Fibroblast of skin of right quadriceps (primary cell): ENCODE measurements at regions not wholly inside any gene's neighbourhood (a gene's known extent, or its start where the extent isn't known, plus 50 kb on each side); places are given as distances from the start of the nearest gene placed in this dataset.
A peak's percentile ranks its signal among the peaks of the same experiment; 100 is the strongest.

Source experiments
- DNase-seq: peaks from one replicate; pipeline ENCODE4 v3.0.0-alpha.2; 2013

GRCh38 chr20:52768694-52769093 lies 203.5 kb upstream of the TSHZ2 start:
- DNase-seq: no peak

DNA sequence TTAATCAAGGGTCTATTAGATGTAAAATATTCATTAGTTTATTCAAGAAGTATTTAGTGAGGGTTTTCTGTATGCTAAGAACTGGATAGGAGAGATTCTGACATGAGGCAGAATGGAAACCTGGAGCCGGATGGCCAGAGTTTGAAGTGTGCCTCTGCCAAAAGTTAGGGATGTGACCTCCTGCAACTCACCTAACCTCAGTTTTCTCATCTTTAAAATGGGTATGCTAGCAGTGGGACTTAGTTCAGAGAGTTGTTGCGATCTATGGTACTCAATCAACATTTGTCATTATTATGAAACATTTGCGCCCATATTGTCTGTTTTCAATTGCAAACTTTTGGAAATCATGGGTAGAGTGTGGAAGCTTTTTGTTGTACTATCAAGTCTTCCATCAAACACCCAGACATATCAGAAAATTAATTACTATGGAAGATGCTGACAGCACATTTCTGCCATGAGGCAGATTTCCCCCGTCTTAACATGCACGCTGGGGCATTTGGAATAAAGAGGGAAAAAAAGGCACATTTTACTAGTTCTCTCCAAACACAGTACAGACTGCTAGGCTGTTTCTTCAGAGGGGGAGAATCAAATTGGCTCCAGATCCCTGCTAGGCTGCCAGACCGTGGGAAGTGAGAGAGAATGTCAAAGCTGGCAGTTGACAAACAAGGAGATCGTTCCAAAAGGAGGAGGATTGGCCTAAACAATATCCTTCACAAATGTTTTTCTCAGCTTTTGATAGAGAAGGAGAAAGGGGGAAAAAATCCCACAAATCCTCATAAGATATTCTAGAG lies 205.3 kb upstream of the TSHZ2 start:
- DNase-seq: no peak

DNA sequence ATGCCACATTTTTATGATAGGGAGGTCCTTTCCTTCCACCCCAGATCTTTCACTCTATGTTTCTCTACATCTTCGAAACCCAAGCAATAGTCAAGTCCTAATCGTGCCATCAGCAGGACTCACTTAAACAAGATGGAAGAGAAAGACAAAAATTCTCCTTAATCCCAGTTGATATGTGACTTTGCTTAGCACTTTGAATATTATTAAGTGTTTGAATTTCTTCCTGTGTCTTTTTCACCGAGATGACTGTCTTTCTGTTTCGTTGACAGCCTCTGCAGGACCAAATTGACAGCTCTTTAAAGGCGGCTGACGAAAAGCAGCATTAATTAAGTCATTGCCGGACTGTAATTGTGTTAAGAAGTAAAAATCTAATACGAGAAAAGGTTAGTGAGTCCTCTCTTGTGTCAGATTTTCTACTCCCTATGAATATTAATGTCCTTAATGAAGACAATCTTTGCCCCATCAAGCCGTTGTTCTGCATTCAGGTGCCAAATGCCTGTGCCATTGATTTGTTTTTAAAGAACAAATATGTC lies 208.8 kb upstream of the TSHZ2 start:
- no peak for DNase-seq

DNA sequence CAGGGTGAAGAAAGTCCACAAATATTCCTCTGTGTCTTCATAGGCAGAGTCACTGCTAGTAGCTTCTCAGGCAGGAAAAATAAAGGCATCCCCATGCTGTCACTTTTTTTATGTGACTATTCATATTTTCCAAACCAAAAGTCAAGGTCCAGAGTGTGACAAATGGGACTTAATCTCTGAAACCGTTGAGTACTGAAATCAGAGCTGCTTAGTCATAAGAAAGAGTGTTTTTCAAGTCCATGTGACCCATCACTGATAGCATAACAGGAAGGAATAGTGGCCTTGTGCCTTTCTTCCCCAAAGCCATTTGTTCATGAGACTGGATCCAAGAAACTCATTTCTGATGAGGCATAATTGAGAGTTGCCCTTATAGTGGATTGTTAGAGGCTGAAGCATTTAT lies 210.3 kb upstream of the TSHZ2 start:
- DNase-seq: no peak

- no peak for DNase-seq
These were observed 211.4 kb upstream of the TSHZ2 start for GRCh38 chr20:52760791-52761190.

- DNase-seq: no peak
These were observed 214.7 kb upstream of the TSHZ2 start for GRCh38 chr20:52757411-52757810.

DNA sequence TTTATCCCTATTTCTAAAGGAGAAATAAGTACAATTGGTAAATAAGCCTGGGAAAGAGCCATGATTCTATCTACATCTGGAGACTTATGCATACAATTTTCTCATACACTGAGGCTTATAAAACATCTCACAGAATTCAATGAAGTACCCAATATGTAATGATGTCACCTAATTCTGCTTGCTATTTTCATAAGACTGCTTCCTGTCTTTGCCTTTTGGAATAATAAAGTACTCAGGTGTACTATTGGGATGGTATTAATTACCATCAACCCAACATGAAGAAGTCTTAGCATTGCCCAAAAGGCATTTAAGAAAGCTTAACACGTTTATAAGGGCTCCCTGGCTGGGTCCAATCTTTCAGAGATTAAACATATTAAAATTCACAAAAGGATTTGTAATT lies 216.4 kb upstream of the TSHZ2 start:
- DNase-seq: no peak

- peak; percentile 28 for DNase-seq
These were observed 217.8 kb upstream of the TSHZ2 start for GRCh38 chr20:52754366-52754765.

GRCh38 chr20:52752023-52752422 lies 220.1 kb upstream of the TSHZ2 start:
- no peak for DNase-seq

DNA sequence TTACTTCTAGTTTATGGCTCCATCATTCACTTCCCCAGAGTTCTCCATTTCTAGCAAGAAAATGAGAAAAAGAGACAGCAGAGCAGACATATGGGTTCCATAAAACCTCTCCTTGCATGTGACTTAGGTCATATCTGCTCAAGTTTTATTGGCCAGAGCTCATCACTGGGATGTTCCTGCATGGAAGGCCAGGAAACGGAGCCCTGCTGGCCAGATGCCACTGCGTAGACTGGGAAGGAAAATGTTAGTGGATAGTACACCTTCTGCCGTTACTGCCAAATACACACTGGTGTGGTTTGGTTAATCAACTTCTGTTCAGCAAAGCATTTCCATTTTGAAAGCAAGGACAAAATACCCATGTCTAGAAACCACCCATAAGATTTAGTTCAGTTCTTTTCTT lies 220.6 kb upstream of the TSHZ2 start:
- DNase-seq: peak; percentile 13

DNA sequence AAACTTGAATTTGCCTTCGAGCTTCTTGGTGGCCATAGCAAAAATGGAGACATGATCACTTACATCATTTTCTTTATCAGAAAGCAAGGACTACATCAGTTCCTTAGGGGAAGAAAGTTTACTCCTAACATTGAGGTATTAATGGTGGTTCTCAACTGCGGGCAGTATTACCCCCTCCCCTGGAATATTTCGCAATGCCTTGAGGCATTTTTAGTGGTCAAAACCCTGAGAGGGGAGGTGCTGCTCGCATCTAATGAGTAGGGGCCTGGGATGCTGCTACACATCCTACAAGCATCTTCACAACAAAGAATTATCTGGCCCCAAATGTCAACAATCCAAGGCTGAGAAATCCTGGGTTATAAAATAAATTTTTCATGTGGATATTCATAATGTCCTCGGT lies 222.2 kb upstream of the TSHZ2 start:
- DNase-seq: no peak

- DNase-seq: no peak
These were observed 223.2 kb upstream of the TSHZ2 start for GRCh38 chr20:52748990-52749389.

DNA sequence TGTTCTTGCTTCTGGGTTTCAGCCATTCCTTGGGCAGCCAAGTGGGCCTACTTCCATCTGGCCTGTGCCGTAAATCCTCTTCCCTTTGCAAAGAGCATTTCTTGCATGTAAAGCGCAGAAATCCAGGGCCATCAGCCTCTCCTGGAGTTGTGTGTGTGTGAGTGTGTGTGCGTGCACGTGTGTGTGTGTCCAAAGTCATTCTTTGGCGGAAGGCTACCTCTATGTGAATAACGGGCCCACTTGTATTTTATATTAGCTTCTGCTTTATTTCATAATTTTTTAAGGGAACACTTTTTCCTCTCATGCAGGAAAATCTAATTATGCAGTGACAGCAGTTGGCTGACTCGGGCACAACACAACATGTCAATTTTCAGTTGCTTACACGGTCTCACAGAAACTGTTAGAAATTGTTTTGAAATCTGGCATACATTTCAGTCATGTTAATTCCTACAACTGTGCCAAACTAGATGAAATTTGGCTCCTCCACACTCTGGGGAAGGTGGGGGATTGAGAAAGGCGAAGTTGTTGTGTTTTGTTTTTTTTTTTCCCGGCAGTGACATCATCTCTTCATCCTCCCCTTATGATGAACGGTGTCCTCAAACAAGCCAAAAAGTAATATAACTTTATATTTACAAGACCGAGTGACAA lies 223.7 kb upstream of the TSHZ2 start:
- DNase-seq: peak; percentile 27

GRCh38 chr20:52747845-52748284 lies 224.3 kb upstream of the TSHZ2 start:
- DNase-seq: peak; percentile 24

- DNase-seq: no peak
These were observed 225.4 kb upstream of the TSHZ2 start for GRCh38 chr20:52746770-52747169.

DNA sequence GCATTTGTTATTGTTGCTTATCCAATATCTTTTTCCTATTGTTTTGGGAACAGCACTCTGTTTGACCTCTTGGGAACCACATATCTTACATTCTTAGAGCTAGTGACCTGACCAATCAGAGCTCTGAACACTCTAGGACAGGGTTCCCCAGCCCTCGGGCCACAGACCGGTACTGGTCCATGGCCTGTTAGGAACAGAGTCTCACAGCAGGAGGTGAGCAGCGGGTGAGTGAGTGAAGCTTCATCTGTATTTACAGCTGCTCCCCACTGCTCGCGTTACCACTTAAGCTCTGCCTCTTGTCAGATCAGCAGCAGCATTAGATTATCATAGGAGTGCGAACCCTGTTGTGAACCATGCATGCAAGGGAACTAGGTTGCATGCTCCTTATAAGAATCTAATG lies 226.0 kb upstream of the TSHZ2 start:
- no peak for DNase-seq

GRCh38 chr20:52744441-52744840 lies 227.7 kb upstream of the TSHZ2 start:
- no peak for DNase-seq

DNA sequence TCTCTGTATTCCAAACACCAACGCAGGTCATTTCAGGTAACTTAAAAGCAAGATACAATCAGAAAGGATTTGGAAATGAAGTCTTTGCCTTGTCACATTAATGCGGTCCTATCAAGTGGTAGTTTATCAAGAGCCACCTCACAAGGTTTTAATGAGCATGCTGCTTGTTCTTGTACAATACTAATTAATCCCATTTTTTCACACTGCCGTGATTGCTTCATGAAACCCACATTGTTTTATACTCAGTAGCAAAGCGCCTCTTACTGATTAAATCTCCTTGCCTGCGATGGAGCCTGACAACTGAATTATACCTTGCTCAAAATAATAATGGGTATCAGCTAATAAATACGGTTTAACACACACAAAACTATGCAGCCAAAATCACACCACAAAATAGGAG lies 234.1 kb upstream of the TSHZ2 start:
- no peak for DNase-seq

GRCh38 chr20:52736507-52736906 lies 235.7 kb upstream of the TSHZ2 start:
- no peak for DNase-seq

GRCh38 chr20:52731093-52731492 lies 241.1 kb upstream of the TSHZ2 start:
- no peak for DNase-seq

DNA sequence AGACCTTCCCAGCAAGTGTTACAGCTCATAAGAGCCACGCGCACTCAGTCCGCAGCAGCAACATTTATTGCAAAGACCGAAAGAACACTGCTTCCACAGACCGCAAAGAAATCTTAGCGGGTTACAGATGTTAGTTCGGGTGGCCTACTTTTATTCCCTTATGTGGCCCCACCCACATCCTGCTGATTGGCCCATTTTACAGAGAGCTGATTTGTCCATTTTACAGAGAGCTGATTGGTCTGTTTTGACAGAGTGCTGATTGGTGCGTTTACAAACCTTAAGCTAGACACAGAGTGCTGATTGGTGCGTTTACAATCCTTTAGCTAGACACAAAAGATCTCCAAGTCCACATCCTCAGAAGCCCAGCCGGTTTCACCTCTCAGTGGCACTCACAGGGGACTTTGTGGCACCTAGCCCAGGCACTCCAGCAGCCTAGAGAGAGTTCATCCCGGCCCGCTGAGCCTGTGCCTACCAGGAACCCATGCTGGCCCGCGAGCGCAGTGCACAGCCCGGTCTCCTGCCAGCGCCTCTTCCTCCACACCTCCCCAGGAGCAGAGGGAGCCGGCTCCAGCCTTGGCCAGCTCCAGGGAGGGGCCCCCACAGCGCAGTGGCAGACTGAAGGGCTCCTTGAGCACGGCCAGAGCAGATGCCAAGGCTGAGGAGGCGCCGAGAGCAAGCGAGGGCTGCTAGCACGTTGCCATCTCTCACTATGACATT lies 244.3 kb upstream of the TSHZ2 start:
- no peak for DNase-seq

DNA sequence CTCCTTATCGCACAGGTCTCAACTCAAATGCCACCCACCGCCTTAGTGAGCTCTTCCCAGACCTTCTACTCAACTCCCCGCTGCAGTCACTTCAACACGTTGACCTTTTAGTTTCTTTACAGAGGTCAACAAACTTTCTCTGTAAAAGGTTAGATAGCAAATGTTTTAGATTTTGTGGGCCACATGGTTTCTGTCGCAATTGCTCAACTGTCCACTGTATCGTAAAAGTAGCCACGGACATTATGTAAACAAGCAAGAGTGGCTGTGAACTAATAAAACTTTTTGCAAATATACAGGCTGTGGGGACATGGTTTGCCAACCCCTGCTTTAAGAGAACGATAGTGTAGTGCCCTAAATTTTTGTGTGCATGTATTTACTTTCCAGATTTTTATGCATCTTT lies 247.6 kb upstream of the TSHZ2 start:
- no peak for DNase-seq

DNA sequence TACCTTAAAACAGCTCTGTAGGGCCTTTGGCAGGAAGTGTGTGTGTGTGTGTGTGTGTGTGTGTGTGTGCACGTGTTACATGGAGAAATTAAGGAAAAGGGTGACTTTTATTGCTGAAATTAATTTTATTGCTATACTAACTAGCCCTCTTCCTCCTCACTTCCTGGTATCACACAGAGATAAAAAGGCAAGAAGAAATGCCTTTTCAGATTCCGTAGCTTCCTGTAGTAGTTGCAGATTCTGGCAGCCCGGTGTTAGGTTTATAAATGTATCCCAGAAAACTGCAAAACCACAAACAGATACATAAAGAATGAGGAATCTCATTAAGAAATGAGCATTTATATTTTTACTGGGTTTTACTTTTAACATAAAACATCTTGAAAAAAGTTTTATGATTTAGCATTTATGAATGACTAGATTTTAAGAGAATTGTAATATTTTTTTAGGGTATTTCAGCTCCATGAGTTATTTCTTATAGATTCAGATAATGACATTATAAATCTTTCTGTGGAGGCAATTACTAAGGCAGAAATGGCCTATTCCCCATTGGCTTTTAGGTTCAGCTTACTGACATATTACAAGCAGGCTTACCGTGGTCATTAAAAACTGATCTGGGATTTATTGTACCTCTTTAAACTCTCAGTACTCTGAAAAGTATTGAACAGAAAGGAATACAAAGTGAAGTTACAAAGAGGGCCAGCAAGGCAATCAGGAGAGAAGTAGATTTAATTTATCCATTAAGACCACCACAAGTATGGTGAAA lies 249.1 kb upstream of the TSHZ2 start:
- DNase-seq: peak; percentile 27
